ENCODE measurements at regions not wholly inside any gene's neighbourhood (a gene's known extent, or its start where the extent isn't known, plus 50 kb on each side); places are given as distances from the start of the nearest gene placed in this dataset.
A peak's percentile ranks its signal among the peaks of the same experiment; 100 is the strongest.

GRCh38 chr10:4267086-4267773, 482.2 kb upstream of the KLF6 start:
- Histone ChIP-seq H3K27ac (ENCODE audit: low read length) (peak overlapping the region; percentile 57), H3K27me3 (ENCODE audit: control insufficient read depth, insufficient read depth, low read length) (no peaks in the 10 kb centered on the region), H3K36me3 (ENCODE audit: control insufficient read depth, insufficient read depth, low read length) (no peaks in the 10 kb centered on the region), H3K4me1 (ENCODE audit: control insufficient read depth, insufficient read depth, low read length) (no peaks in the 10 kb centered on the region; the same call in none of the 2 replicates), H3K9me3 (ENCODE audit: control insufficient read depth, insufficient read depth, low read depth, low read length) (peaks cover 9% of the 10 kb centered on the region; the same call in 1 of the 2 replicates), H3K4me3 (ENCODE audit: low read depth in 2 of 2, low read length in 2 of 2) (no peak overlapping the region)
- CTCF ChIA-PET: interaction anchor here (0.7 kb wide), 1 partner anchor 12 kb away, joined by 4 read pairs; no protein-coding TSS in a partner anchor
- in situ Hi-C loops (cut with HindIII; ENCODE audit: low pct_unique_long_range_greater_than_20kb, low sequenced_read_pairs) (no loop called here), intact Hi-C loops (cut with micrococcal nuclease; ENCODE audit: unreplicated experiment) (no loop called here)
- TF ChIP-seq, protein P1, sequence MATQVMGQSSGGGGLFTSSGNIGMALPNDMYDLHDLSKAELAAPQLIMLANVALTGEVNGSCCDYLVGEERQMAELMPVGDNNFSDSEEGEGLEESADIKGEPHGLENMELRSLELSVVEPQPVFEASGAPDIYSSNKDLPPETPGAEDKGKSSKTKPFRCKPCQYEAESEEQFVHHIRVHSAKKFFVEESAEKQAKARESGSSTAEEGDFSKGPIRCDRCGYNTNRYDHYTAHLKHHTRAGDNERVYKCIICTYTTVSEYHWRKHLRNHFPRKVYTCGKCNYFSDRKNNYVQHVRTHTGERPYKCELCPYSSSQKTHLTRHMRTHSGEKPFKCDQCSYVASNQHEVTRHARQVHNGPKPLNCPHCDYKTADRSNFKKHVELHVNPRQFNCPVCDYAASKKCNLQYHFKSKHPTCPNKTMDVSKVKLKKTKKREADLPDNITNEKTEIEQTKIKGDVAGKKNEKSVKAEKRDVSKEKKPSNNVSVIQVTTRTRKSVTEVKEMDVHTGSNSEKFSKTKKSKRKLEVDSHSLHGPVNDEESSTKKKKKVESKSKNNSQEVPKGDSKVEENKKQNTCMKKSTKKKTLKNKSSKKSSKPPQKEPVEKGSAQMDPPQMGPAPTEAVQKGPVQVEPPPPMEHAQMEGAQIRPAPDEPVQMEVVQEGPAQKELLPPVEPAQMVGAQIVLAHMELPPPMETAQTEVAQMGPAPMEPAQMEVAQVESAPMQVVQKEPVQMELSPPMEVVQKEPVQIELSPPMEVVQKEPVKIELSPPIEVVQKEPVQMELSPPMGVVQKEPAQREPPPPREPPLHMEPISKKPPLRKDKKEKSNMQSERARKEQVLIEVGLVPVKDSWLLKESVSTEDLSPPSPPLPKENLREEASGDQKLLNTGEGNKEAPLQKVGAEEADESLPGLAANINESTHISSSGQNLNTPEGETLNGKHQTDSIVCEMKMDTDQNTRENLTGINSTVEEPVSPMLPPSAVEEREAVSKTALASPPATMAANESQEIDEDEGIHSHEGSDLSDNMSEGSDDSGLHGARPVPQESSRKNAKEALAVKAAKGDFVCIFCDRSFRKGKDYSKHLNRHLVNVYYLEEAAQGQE (IDR thresholded peaks at IDR 0.05; ENCODE audit: insufficient read depth in 1 of 2, low read depth in 2 of 2, low read length in 1 of 2): no peak
- TF ChIP-seq, protein P2, sequence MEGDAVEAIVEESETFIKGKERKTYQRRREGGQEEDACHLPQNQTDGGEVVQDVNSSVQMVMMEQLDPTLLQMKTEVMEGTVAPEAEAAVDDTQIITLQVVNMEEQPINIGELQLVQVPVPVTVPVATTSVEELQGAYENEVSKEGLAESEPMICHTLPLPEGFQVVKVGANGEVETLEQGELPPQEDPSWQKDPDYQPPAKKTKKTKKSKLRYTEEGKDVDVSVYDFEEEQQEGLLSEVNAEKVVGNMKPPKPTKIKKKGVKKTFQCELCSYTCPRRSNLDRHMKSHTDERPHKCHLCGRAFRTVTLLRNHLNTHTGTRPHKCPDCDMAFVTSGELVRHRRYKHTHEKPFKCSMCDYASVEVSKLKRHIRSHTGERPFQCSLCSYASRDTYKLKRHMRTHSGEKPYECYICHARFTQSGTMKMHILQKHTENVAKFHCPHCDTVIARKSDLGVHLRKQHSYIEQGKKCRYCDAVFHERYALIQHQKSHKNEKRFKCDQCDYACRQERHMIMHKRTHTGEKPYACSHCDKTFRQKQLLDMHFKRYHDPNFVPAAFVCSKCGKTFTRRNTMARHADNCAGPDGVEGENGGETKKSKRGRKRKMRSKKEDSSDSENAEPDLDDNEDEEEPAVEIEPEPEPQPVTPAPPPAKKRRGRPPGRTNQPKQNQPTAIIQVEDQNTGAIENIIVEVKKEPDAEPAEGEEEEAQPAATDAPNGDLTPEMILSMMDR (IDR thresholded peaks at IDR 0.05): peak; percentile 23; the same call in 1 of the 2 replicates
- BruUV-seq (replicated peaks): no TSS peak
- POLR2A ChIA-PET: interaction anchor here (0.6 to 0.9 kb wide), 2 partner anchors 143 to 207 kb away, joined by 3 to 15 read pairs; no protein-coding TSS in a partner anchor
- no peak for DNase-seq (ENCODE audit: low read depth, low spot score)
- no peak for ATAC-seq

DNA sequence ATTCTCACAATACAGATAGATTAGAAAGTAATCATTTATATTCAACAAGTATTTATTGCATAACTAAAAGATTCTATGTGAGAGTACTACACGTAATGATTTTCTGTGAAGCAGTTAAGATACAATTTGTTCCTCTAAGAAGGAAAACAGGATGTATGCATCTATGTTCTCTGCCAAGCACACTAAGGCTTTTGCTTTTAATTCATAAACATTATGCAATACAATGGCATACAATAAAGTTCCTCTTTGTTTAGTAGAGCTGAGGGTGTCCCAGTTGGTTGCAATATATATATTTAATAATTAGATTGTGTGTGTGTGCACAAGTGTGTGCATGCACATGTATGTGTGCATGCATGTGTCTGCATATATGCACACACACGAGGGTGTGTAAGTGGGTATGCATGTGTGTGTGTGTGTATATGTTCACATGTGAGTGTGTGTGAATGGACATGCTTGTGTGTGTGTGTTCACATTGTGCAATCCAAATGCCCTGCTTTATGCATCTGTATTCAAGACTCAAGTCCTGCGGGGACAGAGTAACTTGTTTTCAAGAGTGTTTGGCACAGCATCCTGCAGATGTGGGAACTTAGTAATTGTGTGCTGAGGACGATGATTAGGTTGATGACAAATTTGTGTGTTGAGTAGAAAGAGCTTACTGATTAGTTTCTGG, 481.5 kb upstream of the KLF6 start:
- no peak for ATAC-seq

More for the DNA sequence above, 481.5 kb upstream of the KLF6 start:
- H3K27ac ChIP-seq (ENCODE audit: low read length): peak overlapping the region; percentile 18; the same call in 1 of the 2 replicates
- H3K36me3 ChIP-seq (ENCODE audit: control insufficient read depth, insufficient read depth, low read length): no peaks in the 10 kb centered on the region
- H3K9me3 ChIP-seq (ENCODE audit: control insufficient read depth, insufficient read depth, low read depth, low read length): peaks cover 9% of the 10 kb centered on the region; the same call in 1 of the 2 replicates
- no peak for DNase-seq (ENCODE audit: low read depth, low spot score)
- intact Hi-C loops (cut with micrococcal nuclease; ENCODE audit: unreplicated experiment) (no loop called here), in situ Hi-C loops (cut with HindIII; ENCODE audit: low pct_unique_long_range_greater_than_20kb, low sequenced_read_pairs) (no loop called here)
- no TSS peak for BruUV-seq (replicated peaks)
- TF ChIP-seq, protein P2 (IDR thresholded peaks at IDR 0.05): no peak
- TF ChIP-seq POLR2AphosphoS5 (IDR thresholded peaks at IDR 0.05; ENCODE audit: low read depth, low read length) (no peak), SIN3A (IDR thresholded peaks at IDR 0.05; ENCODE audit: borderline replicate concordance, insufficient read depth, low read depth, low read length) (no peak), TCF7L2 (IDR thresholded peaks at IDR 0.05; ENCODE audit: low read depth, low read length) (no peak)
- TF ChIP-seq, protein P1 (IDR thresholded peaks at IDR 0.05; ENCODE audit: insufficient read depth in 1 of 2, low read depth in 2 of 2, low read length in 1 of 2): no peak
- H3K4me1 ChIP-seq (ENCODE audit: control insufficient read depth, insufficient read depth, low read length): no peaks in the 10 kb centered on the region; the same call in none of the 2 replicates
- no peak overlapping the region for H3K4me3 ChIP-seq (ENCODE audit: low read depth in 2 of 2, low read length in 2 of 2)
- ChIA-PET POLR2A (no interaction called here), CTCF (interaction anchor here (0.7 kb wide), 1 partner anchor 13 kb away, joined by 4 read pairs; no protein-coding TSS in a partner anchor)
- H3K27me3 ChIP-seq (ENCODE audit: control insufficient read depth, insufficient read depth, low read length): no peaks in the 10 kb centered on the region

Measured in Panc1 (cell line).